Caco-2 (cell line): ENCODE measurements at regions not wholly inside any gene's neighbourhood (a gene's known extent, or its start where the extent isn't known, plus 50 kb on each side); places are given as distances from the start of the nearest gene placed in this dataset.

ENCODE experiments used
- BruUV-seq: library from RNA; stranded (reverse); fragments of 400-500 nt; replicated peaks from 2 replicates; lab custom pipeline; 2021; lab: Mats Ljungman, UMichigan
- CTCF ChIA-PET: fragments of 300-600 bp; sonication (Branson Sonifier 250); formaldehyde crosslinking; loops from one replicate; lab custom pipeline; 2022; ENCODE audit warnings: antibody characterized with exemption; lab: Charles Lee
- POLR2A ChIA-PET: fragments of 300-600 bp; sonication (Branson Sonifier 250); formaldehyde crosslinking; loops from one replicate; lab custom pipeline; 2022; ENCODE audit warnings: antibody characterized with exemption; lab: Charles Lee
- DNase-seq, 2 experiments: peaks; one replicate each; pipeline versions ENCODE4 v3.0.0 to v3.0.0-alpha.2; 2020 to 2022
- H3K27me3 ChIP-seq: replicated peaks from 2 replicates; pipeline ENCODE4 v1.6.0; 2011; ENCODE audit warnings: low read length; ENCODE audit not compliant: control insufficient read depth, insufficient read depth
- H3K36me3 ChIP-seq: 2 replicates; pipeline ENCODE4 v1.5.1; 2011; ENCODE audit warnings: low read length; ENCODE audit not compliant: control insufficient read depth, insufficient read depth
- H3K4me1 ChIP-seq: fragments of 250-450 bp; sonication (Bioruptor Pico); 2 replicates; pipeline ENCODE4 v1.5.1; 2020; ENCODE audit warnings: mild to moderate bottlenecking
- H3K4me3 ChIP-seq: 2 replicates; pipeline ENCODE4 v1.5.1; 2011; ENCODE audit warnings: low read depth, mild to moderate bottlenecking, control low read depth, low read length
- H3K9me3 ChIP-seq: fragments of 250-450 bp; sonication (Bioruptor Pico); 2 replicates; pipeline ENCODE4 v1.5.1; 2020; ENCODE audit warnings: mild to moderate bottlenecking, moderate library complexity
- H3K27ac Mint-ChIP-seq: one replicate; pipeline ENCODE4 v1.8.0; 2022; ENCODE audit warnings: mixed read lengths; ENCODE audit not compliant: unreplicated experiment
- H3K27me3 Mint-ChIP-seq: one replicate; pipeline ENCODE4 v1.8.0; 2022; ENCODE audit warnings: mixed read lengths; ENCODE audit not compliant: insufficient read depth, unreplicated experiment
- H3K36me3 Mint-ChIP-seq: one replicate; pipeline ENCODE4 v1.8.0; 2022; ENCODE audit warnings: mild to moderate bottlenecking, mixed read lengths; ENCODE audit not compliant: insufficient read depth, unreplicated experiment
- H3K4me1 Mint-ChIP-seq: one replicate; pipeline ENCODE4 v1.8.0; 2022; ENCODE audit warnings: low read depth, mixed read lengths; ENCODE audit not compliant: unreplicated experiment
- H3K4me3 Mint-ChIP-seq: one replicate; pipeline ENCODE4 v1.8.0; 2022; ENCODE audit warnings: mild to moderate bottlenecking, moderate library complexity, mixed read lengths; ENCODE audit not compliant: unreplicated experiment
- H3K9me3 Mint-ChIP-seq: one replicate; pipeline ENCODE4 v1.8.0; 2022; ENCODE audit warnings: mixed read lengths; ENCODE audit not compliant: unreplicated experiment
- intact Hi-C: fragments of 100-400 bp; cut with micrococcal nuclease; formaldehyde crosslinking; loops from one replicate; pipeline ENCODE4 v1.10.0; 2022; ENCODE audit not compliant: unreplicated experiment
- TF ChIP-seq, protein P1 (sequence below), 2 experiments: fragments of 200-600 bp in 1 of 2; IDR thresholded peaks; 1 replicate in 1 of 2; 2 replicates in 1 of 2; pipeline versions ENCODE4 v1.5.1 to v1.8.0; 2011 to 2022; ENCODE audit warnings: antibody characterized with exemption in 1 of 2, control low read depth in 1 of 2, inconsistent platforms in 1 of 2, low read depth in 1 of 2, low read length in 1 of 2, mild to moderate bottlenecking in 1 of 2, moderate library complexity in 1 of 2; ENCODE audit not compliant: insufficient read depth in 1 of 2, severe bottlenecking in 1 of 2, unreplicated experiment in 1 of 2

DNA sequence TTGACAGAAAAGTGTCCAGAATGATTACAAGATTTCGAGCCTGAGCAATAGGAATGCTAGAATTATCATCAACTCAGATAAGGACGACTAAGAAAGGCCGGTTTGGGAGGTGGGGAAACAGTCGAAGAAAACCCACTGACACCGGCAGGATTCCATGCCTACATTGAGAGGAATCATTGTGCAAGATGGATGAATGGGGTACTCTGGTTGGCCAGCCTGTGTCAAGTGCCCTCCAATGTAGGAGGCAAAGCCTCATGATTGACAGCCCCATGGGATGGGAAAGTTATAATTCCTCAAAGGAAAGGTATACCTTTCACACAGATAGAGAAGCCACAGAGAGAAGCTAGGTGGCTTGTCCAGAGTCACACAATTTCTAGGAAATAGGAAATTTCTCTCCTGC lies 153.5 kb upstream of the CTTNBP2NL start:
- H3K4me3 ChIP-seq = no peak overlapping the region
- Mint-ChIP-seq H3K27me3 (peaks cover 14% of the 10 kb centered on the region), H3K27ac (no peak overlapping the region), H3K36me3 (no peaks in the 10 kb centered on the region), H3K9me3 (no peaks in the 10 kb centered on the region), H3K4me3 (no peak overlapping the region), H3K4me1 (no peaks in the 10 kb centered on the region)
- H3K4me1 ChIP-seq = no peaks in the 10 kb centered on the region
- intact Hi-C loops = no loop called here
- no peak for DNase-seq
- no TSS peak for BruUV-seq
- H3K36me3 ChIP-seq = no peaks in the 10 kb centered on the region
- TF ChIP-seq, protein P1, sequence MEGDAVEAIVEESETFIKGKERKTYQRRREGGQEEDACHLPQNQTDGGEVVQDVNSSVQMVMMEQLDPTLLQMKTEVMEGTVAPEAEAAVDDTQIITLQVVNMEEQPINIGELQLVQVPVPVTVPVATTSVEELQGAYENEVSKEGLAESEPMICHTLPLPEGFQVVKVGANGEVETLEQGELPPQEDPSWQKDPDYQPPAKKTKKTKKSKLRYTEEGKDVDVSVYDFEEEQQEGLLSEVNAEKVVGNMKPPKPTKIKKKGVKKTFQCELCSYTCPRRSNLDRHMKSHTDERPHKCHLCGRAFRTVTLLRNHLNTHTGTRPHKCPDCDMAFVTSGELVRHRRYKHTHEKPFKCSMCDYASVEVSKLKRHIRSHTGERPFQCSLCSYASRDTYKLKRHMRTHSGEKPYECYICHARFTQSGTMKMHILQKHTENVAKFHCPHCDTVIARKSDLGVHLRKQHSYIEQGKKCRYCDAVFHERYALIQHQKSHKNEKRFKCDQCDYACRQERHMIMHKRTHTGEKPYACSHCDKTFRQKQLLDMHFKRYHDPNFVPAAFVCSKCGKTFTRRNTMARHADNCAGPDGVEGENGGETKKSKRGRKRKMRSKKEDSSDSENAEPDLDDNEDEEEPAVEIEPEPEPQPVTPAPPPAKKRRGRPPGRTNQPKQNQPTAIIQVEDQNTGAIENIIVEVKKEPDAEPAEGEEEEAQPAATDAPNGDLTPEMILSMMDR (IDR thresholded peaks at IDR 0.05; ENCODE audit: insufficient read depth in 1 of 2, low read depth in 1 of 2, low read length in 1 of 2, severe bottlenecking in 1 of 2, unreplicated experiment in 1 of 2) = no peak
- ChIA-PET POLR2A (no interaction called here), CTCF (no interaction called here)
- H3K9me3 ChIP-seq = no peaks in the 10 kb centered on the region
- H3K27me3 ChIP-seq = no peaks in the 10 kb centered on the region

DNA sequence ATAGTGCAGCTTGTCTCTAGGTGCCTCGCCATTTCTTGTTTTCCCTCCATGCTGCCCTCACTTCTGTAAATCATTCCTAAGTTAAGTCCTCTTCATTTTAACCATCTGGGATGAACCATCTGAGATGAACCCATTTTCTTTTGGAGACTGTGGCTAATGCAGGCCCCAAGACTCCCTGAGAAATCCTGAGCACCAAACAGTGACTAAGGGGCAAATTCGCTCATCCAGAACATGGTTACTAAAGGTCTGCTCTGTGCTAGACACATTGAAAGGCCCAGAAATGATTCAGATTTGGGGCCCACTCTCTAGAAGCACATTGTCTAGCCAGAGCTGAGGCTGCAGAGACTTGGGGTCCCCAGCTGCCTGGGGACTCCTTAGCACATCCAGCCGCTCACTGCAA lies 151.9 kb upstream of the CTTNBP2NL start:
- no peaks in the 10 kb centered on the region for H3K9me3 ChIP-seq
- H3K4me1 ChIP-seq = no peaks in the 10 kb centered on the region
- H3K4me3 ChIP-seq = no peak overlapping the region
- POLR2A ChIA-PET = no interaction called here
- no peaks in the 10 kb centered on the region for H3K36me3 Mint-ChIP-seq
- H3K4me1 Mint-ChIP-seq = no peaks in the 10 kb centered on the region
- TF ChIP-seq, protein P1 (IDR thresholded peaks at IDR 0.05; ENCODE audit: insufficient read depth in 1 of 2, low read depth in 1 of 2, low read length in 1 of 2, severe bottlenecking in 1 of 2, unreplicated experiment in 1 of 2) = no peak
- H3K36me3 ChIP-seq = no peaks in the 10 kb centered on the region
- no peak overlapping the region for H3K4me3 Mint-ChIP-seq
- CTCF ChIA-PET = no interaction called here
- H3K9me3 Mint-ChIP-seq = no peaks in the 10 kb centered on the region
- no peak overlapping the region for H3K27ac Mint-ChIP-seq
- no TSS peak for BruUV-seq
- H3K27me3 Mint-ChIP-seq = peaks cover 7% of the 10 kb centered on the region
- intact Hi-C loops = no loop called here
- no peak for DNase-seq
- H3K27me3 ChIP-seq = no peaks in the 10 kb centered on the region

DNA sequence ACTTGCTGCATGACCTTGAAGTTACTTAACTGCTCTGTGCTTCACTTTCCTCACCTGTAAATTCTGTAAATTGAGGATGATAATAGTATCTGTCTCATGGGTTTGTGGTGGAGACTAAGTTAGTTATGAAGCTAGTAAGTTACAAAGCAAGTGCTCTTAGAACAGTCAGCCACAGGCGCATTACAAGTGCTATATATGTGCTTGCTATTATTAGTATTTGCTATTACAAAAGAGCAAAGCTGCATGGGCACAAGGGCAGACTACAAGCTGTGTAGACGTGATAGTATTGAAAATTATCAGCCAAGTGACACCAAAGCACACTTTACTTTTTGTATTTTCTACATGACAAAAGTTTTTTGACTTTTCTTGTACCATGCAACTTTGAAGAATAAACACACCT lies 150.9 kb upstream of the CTTNBP2NL start:
- H3K36me3 ChIP-seq = no peaks in the 10 kb centered on the region
- no peaks in the 10 kb centered on the region for H3K27me3 ChIP-seq
- Mint-ChIP-seq H3K36me3 (no peaks in the 10 kb centered on the region), H3K4me1 (no peaks in the 10 kb centered on the region), H3K4me3 (no peak overlapping the region), H3K9me3 (no peaks in the 10 kb centered on the region), H3K27ac (no peak overlapping the region), H3K27me3 (peaks cover 10% of the 10 kb centered on the region)
- intact Hi-C loops = no loop called here
- H3K4me3 ChIP-seq = no peak overlapping the region
- no peak for DNase-seq
- ChIA-PET POLR2A (no interaction called here), CTCF (no interaction called here)
- no peaks in the 10 kb centered on the region for H3K4me1 ChIP-seq
- TF ChIP-seq, protein P1 (IDR thresholded peaks at IDR 0.05; ENCODE audit: insufficient read depth in 1 of 2, low read depth in 1 of 2, low read length in 1 of 2, severe bottlenecking in 1 of 2, unreplicated experiment in 1 of 2) = no peak
- no TSS peak for BruUV-seq
- no peaks in the 10 kb centered on the region for H3K9me3 ChIP-seq
